ENCODE measurements at regions not wholly inside any gene's neighbourhood (a gene's known extent, or its start where the extent isn't known, plus 50 kb on each side); places are given as distances from the start of the nearest gene placed in this dataset.
A peak's percentile ranks its signal among the peaks of the same experiment; 100 is the strongest.
"Not testable (repeated sequence)": the region's sequence is repeated elsewhere in the genome, so short reads cannot be mapped to it uniquely, and the experiment has no call there.

- no peak overlapping the region for H3K4me3 ChIP-seq
- peak overlapping the region; percentile 34 to 54 for H3K27ac ChIP-seq
- TF ChIP-seq, protein P1, sequence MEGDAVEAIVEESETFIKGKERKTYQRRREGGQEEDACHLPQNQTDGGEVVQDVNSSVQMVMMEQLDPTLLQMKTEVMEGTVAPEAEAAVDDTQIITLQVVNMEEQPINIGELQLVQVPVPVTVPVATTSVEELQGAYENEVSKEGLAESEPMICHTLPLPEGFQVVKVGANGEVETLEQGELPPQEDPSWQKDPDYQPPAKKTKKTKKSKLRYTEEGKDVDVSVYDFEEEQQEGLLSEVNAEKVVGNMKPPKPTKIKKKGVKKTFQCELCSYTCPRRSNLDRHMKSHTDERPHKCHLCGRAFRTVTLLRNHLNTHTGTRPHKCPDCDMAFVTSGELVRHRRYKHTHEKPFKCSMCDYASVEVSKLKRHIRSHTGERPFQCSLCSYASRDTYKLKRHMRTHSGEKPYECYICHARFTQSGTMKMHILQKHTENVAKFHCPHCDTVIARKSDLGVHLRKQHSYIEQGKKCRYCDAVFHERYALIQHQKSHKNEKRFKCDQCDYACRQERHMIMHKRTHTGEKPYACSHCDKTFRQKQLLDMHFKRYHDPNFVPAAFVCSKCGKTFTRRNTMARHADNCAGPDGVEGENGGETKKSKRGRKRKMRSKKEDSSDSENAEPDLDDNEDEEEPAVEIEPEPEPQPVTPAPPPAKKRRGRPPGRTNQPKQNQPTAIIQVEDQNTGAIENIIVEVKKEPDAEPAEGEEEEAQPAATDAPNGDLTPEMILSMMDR (IDR thresholded peaks at IDR 0.05) = no peak
- TF ChIP-seq POLR2A (IDR thresholded peaks at IDR 0.05) (no peak), POLR2AphosphoS5 (IDR thresholded peaks at IDR 0.05) (no peak)
Observed at GRCh38 chrX:115357326-115358120, 68.0 kb downstream of the LUZP4 start.

DNA sequence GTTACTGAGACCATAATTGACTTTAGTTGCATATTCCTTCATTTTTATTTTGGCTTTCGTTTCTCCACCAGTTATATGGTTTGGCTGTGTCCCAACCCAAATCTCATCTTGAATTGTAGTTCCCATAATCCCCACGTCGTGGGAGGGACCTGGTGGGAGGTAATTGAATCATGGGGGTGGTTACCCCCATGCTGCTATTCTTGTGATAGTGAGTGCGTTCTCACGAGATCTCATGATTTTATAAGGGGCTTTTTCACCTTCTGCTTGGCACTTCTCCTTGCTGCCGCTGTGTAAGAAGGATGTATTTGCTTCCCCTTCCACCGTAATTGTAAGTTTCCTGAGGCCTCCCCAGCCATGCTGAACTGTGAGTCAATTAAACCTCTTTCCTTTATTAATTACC is 70.0 kb downstream of the LUZP4 start:
- H3K36me3 ChIP-seq; H3K4me3 ChIP-seq; H3K27ac ChIP-seq; DNase-seq (ENCODE audit: low spot score in 2 of 2); H3K4me1 ChIP-seq; intact Hi-C loops (cut with DNase I; ENCODE audit: low total_unique reads); H3K9me3 ChIP-seq: not testable (repeated sequence)
- H3K27me3 ChIP-seq = peaks cover 0 to 52% of the 10 kb centered on the region in 2 donors

More at GRCh38 chrX:115357326-115358120, 68.0 kb downstream of the LUZP4 start:
- no peak for DNase-seq (ENCODE audit: low spot score in 2 of 2)
- H3K36me3 ChIP-seq = no peaks in the 10 kb centered on the region
- H3K4me1 ChIP-seq = no peaks in the 10 kb centered on the region
- peaks cover 0 to 48% of the 10 kb centered on the region in 2 donors for H3K27me3 ChIP-seq
- no peaks in the 10 kb centered on the region for H3K9me3 ChIP-seq
- intact Hi-C loops (cut with DNase I; ENCODE audit: low total_unique reads) = no loop called here

- intact Hi-C loops (cut with DNase I; ENCODE audit: low total_unique reads) = no loop called here
- no peaks in the 10 kb centered on the region for H3K4me1 ChIP-seq
- no peak for DNase-seq (ENCODE audit: low spot score in 2 of 2)
- H3K4me3 ChIP-seq = no peak overlapping the region
- no peaks in the 10 kb centered on the region for H3K36me3 ChIP-seq
- H3K27ac ChIP-seq = no peak overlapping the region
- TF ChIP-seq POLR2A (IDR thresholded peaks at IDR 0.05) = no peak
- no peak for TF ChIP-seq POLR2AphosphoS5 (IDR thresholded peaks at IDR 0.05)
- TF ChIP-seq, protein P1 (IDR thresholded peaks at IDR 0.05) = no peak
- H3K27me3 ChIP-seq = peaks cover 0 to 60% of the 10 kb centered on the region in 2 donors
- H3K9me3 ChIP-seq = no peaks in the 10 kb centered on the region
Observed at GRCh38 chrX:115360220-115360781, 70.8 kb downstream of the LUZP4 start.

- H3K9me3 ChIP-seq = no peaks in the 10 kb centered on the region
- TF ChIP-seq POLR2A (IDR thresholded peaks at IDR 0.05) (no peak), POLR2AphosphoS5 (IDR thresholded peaks at IDR 0.05) (no peak)
- TF ChIP-seq, protein P1 (IDR thresholded peaks at IDR 0.05) = no peak
Observed at GRCh38 chrX:115362334-115363095, 73.0 kb downstream of the LUZP4 start.

GRCh38 chrX:115363372-115363771 is 73.9 kb downstream of the LUZP4 start:
- no peak overlapping the region for H3K4me3 ChIP-seq
- no peaks in the 10 kb centered on the region for H3K4me1 ChIP-seq
- H3K27ac ChIP-seq = no peak overlapping the region
- no peaks in the 10 kb centered on the region for H3K9me3 ChIP-seq
- TF ChIP-seq, protein P1 (IDR thresholded peaks at IDR 0.05) = no peak
- no peak for TF ChIP-seq POLR2A (IDR thresholded peaks at IDR 0.05)
- no peak for TF ChIP-seq POLR2AphosphoS5 (IDR thresholded peaks at IDR 0.05)
- H3K36me3 ChIP-seq = no peaks in the 10 kb centered on the region
- peaks cover 0 to 69% of the 10 kb centered on the region in 2 donors for H3K27me3 ChIP-seq
- no peak for DNase-seq (ENCODE audit: low spot score in 2 of 2)
- intact Hi-C loops (cut with DNase I; ENCODE audit: low total_unique reads) = no loop called here

More at GRCh38 chrX:115362334-115363095, 73.0 kb downstream of the LUZP4 start:
- intact Hi-C loops (cut with DNase I; ENCODE audit: low total_unique reads) = no loop called here
- Histone ChIP-seq H3K27ac (no peak overlapping the region), H3K4me1 (no peaks in the 10 kb centered on the region), H3K36me3 (no peaks in the 10 kb centered on the region), H3K27me3 (peaks cover 0 to 65% of the 10 kb centered on the region in 2 donors), H3K4me3 (peak overlapping the region in 1 of 3 donors; percentile 1)
- no peak for DNase-seq (ENCODE audit: low spot score in 2 of 2)
